Left renal pelvis (tissue), 4 donors: ENCODE measurements at regions not wholly inside any gene's neighbourhood (a gene's known extent, or its start where the extent isn't known, plus 50 kb on each side); places are given as distances from the start of the nearest gene placed in this dataset.

Experiments used
- DNase-seq, 4 donors: peaks; one replicate each; pipeline ENCODE4 v3.0.0-alpha.2; 2013; ENCODE audit warnings: low read depth in 4 of 4, low spot score in 3 of 4

- no peak for DNase-seq
Measured at GRCh38 chr7:25031007-25031406, 51.0 kb upstream of the OSBPL3 start.
